WTC11 (cell line): ENCODE measurements at regions not wholly inside any gene's neighbourhood (a gene's known extent, or its start where the extent isn't known, plus 50 kb on each side); places are given as distances from the start of the nearest gene placed in this dataset.

ENCODE experiments used
- ATAC-seq: fragments of 200-7000 bp; cut with Tn5 transposase; 2 replicates; pipeline ENCODE4 v1.10.0; 2021; ENCODE audit warnings: mild to moderate bottlenecking, moderate library complexity
- CTCF ChIA-PET: fragments of 300-600 bp; sonication (Branson Sonifier 250); formaldehyde crosslinking; loops from one replicate; lab custom pipeline; 2021; ENCODE audit warnings: antibody characterized with exemption; lab: Charles Lee
- POLR2A ChIA-PET: fragments of 350-600 bp; sonication (Branson Sonifier 250); formaldehyde crosslinking; loops from one replicate; lab custom pipeline; 2021; ENCODE audit warnings: antibody characterized with exemption; lab: Charles Lee
- DNase-seq: peaks from one replicate; pipeline ENCODE4 v3.0.0; 2021; ENCODE audit warnings: low spot score
- H3K27ac Mint-ChIP-seq: 2 replicates; pipeline ENCODE4 v1.8.0; 2021; ENCODE audit warnings: mixed read lengths
- H3K27me3 Mint-ChIP-seq: 2 replicates; pipeline ENCODE4 v1.8.0; 2021; ENCODE audit warnings: low read depth, mild to moderate bottlenecking, moderate library complexity, mixed read lengths
- H3K36me3 Mint-ChIP-seq: 2 replicates; pipeline ENCODE4 v1.8.0; 2021; ENCODE audit warnings: mixed read lengths
- H3K4me1 Mint-ChIP-seq: 2 replicates; pipeline ENCODE4 v1.8.0; 2022; ENCODE audit warnings: mixed read lengths
- H3K4me3 Mint-ChIP-seq: 2 replicates; pipeline ENCODE4 v1.8.0; 2021; ENCODE audit warnings: mild to moderate bottlenecking, moderate library complexity, mixed read lengths
- H3K9me3 Mint-ChIP-seq: 2 replicates; pipeline ENCODE4 v1.8.0; 2021; ENCODE audit warnings: mixed read lengths
- AR ChIP-seq: fragments of 250-450 bp; sonication (Bioruptor Pico); IDR thresholded peaks from 2 replicates; pipeline ENCODE4 v1.9.0; 2021; ENCODE audit warnings: mild to moderate bottlenecking
- CDX4 ChIP-seq: fragments of 250-450 bp; sonication (Bioruptor Pico); IDR thresholded peaks from 2 replicates; pipeline ENCODE4 v1.9.0; 2021; ENCODE audit warnings: moderate library complexity, mild to moderate bottlenecking, inconsistent platforms, borderline replicate concordance
- FOXJ3 ChIP-seq: sonication (generic); formaldehyde crosslinking; IDR thresholded peaks from 2 replicates; pipeline ENCODE4 v1.9.0; 2021; ENCODE audit warnings: missing genetic modification reagents, mild to moderate bottlenecking, borderline replicate concordance
- GRHL2 ChIP-seq: fragments of 250-450 bp; sonication (Bioruptor Pico); IDR thresholded peaks from 2 replicates; pipeline ENCODE4 v1.8.0; 2022; ENCODE audit warnings: mild to moderate bottlenecking, moderate library complexity; ENCODE audit not compliant: insufficient replicate concordance, severe bottlenecking
- KAT7 ChIP-seq: sonication (generic); formaldehyde crosslinking; IDR thresholded peaks from 2 replicates; pipeline ENCODE4 v1.8.1; 2023; ENCODE audit warnings: missing genetic modification reagents, mild to moderate bottlenecking, borderline replicate concordance
- MAX ChIP-seq: sonication (generic); formaldehyde crosslinking; IDR thresholded peaks from 2 replicates; pipeline ENCODE4 v1.8.0; 2022; ENCODE audit warnings: mild to moderate bottlenecking, missing genetic modification reagents
- PRDM15 ChIP-seq: sonication (generic); formaldehyde crosslinking; IDR thresholded peaks from 2 replicates; pipeline ENCODE4 v1.8.0; 2022; ENCODE audit warnings: missing genetic modification reagents
- SMAD4 ChIP-seq: sonication (generic); formaldehyde crosslinking; IDR thresholded peaks from 2 replicates; pipeline ENCODE4 v1.8.0; 2022; ENCODE audit warnings: mild to moderate bottlenecking, missing genetic modification reagents
- USF2 ChIP-seq: sonication (generic); formaldehyde crosslinking; IDR thresholded peaks from 2 replicates; pipeline ENCODE4 v1.8.1; 2023; ENCODE audit warnings: mild to moderate bottlenecking, missing genetic modification reagents, moderate library complexity
- ZNF138 ChIP-seq: sonication (generic); formaldehyde crosslinking; conservative IDR thresholded peaks from 2 replicates; pipeline ENCODE4 v1.8.1; 2022; ENCODE audit warnings: mild to moderate bottlenecking, moderate library complexity, missing genetic modification reagents
- ZNF219 ChIP-seq: sonication (generic); formaldehyde crosslinking; IDR thresholded peaks from 2 replicates; pipeline ENCODE4 v1.8.0; 2023; ENCODE audit warnings: missing genetic modification reagents, mild to moderate bottlenecking, borderline replicate concordance
- ZNF317 ChIP-seq: sonication (generic); formaldehyde crosslinking; IDR thresholded peaks from 2 replicates; pipeline ENCODE4 v1.8.1; 2023; ENCODE audit warnings: low read depth, mild to moderate bottlenecking, moderate library complexity, missing genetic modification reagents, borderline replicate concordance
- ZNF423 ChIP-seq: fragments of 250-450 bp; sonication (Bioruptor Pico); IDR thresholded peaks from 2 replicates; pipeline ENCODE4 v2.1.2; 2022; ENCODE audit warnings: mild to moderate bottlenecking, moderate library complexity

GRCh38 chr6:139529420-139529819, 155.0 kb upstream of the CITED2 start (continued):
- no peak for TF ChIP-seq PRDM15 (CRISPR knock-in tag)

- ChIA-PET CTCF (no interaction called here), POLR2A (no interaction called here)
- TF ChIP-seq ZNF219 (CRISPR knock-in tag) (no peak), ZNF317 (CRISPR knock-in tag) (no peak), ZNF423 (no peak), AR (CRISPR knock-in tag) (no peak), FOXJ3 (CRISPR knock-in tag) (no peak), USF2 (CRISPR knock-in tag) (no peak), KAT7 (no peak), ZNF138 (CRISPR knock-in tag) (no peak), MAX (CRISPR knock-in tag) (no peak), PRDM15 (CRISPR knock-in tag) (no peak), SMAD4 (CRISPR knock-in tag) (no peak), GRHL2 (CRISPR knock-in tag) (no peak), CDX4 (CRISPR knock-in tag) (no peak)
- H3K36me3 Mint-ChIP-seq, result no peaks in the 10 kb centered on the region
- H3K9me3 Mint-ChIP-seq, result peaks cover 13% of the 10 kb centered on the region
- ATAC-seq (no peak), DNase-seq (no peak)
- H3K27ac Mint-ChIP-seq, result no peak overlapping the region
- no peaks in the 10 kb centered on the region for H3K27me3 Mint-ChIP-seq
- H3K4me1 Mint-ChIP-seq, result peaks cover 2% of the 10 kb centered on the region
- H3K4me3 Mint-ChIP-seq, result no peak overlapping the region
Measured at GRCh38 chr6:139528471-139528870, 154.0 kb upstream of the CITED2 start.
